HG02610 (cell line): ENCODE measurements at regions not wholly inside any gene's neighbourhood (a gene's known extent, or its start where the extent isn't known, plus 50 kb on each side); places are given as distances from the start of the nearest gene placed in this dataset.
A peak's percentile ranks its signal among the peaks of the same experiment; 100 is the strongest.
"Not testable (repeated sequence)": the region's sequence is repeated elsewhere in the genome, so short reads cannot be mapped to it uniquely, and the experiment has no call there.

ENCODE experiments used
- ATAC-seq: cut with Tn5 transposase; IDR thresholded peaks from one replicate; pipeline ENCODE4 v1.9.1; 2021; ENCODE audit warnings: mild to moderate bottlenecking, moderate library complexity; ENCODE audit not compliant: unreplicated experiment

DNA sequence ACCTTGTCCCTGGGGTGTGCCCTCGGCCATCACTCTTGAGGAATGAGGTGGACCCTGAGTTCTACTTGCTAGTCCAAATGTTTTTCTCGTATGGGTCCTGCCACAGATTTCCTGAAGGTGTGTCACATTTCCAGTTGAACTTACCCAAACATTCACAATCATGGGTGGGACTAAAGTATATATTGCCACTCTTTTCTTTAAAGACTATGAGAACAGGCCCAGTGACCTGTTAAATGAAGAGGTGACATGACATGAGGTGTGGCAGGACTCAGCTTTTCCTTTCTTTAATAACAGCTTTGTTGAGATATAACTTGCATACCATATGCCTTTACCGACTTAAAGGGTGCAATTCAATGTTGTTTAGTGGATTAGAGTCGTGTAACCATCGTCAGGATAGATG, 177.2 kb upstream of the EXOC2 start:
- ATAC-seq: no peak

DNA sequence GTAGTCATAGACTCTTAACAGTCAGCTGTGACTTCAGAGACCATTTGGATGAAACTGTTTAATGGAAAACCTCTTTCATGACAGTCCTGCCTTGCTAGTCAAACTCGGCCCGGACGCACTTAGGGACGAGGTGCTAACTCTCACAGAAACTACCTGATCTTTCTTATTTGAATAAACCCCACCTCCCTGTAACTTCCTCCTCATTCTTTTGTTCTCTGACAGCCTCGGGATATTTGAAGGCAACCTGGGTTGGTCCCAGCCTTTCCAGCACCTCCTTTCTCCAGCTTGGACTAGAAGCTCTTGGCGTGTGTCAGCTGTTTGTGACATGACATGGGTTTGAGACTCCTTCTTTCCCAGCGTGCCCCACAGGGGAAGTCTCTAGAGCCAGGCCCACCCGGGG, 175.3 kb upstream of the EXOC2 start:
- no peak for ATAC-seq

DNA sequence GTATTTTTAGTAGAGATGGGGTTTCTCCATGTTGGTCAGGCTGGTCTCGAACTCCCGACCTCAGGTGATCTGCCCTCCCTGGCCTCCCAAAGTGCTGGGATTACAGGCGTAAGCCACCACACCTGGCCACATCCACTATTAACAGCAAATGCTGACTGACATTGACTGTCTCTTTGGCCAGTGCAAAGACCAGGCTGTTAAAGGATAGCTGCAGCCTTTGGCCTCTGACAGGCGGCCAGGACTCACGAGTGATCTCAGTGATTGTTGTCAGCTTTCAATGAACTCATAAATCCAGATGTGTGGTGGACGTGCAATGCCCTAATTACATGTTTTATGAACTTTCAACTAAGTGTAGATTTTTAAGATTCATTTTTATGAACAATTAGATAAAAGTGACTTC, 174.4 kb upstream of the EXOC2 start:
- ATAC-seq: no peak

DNA sequence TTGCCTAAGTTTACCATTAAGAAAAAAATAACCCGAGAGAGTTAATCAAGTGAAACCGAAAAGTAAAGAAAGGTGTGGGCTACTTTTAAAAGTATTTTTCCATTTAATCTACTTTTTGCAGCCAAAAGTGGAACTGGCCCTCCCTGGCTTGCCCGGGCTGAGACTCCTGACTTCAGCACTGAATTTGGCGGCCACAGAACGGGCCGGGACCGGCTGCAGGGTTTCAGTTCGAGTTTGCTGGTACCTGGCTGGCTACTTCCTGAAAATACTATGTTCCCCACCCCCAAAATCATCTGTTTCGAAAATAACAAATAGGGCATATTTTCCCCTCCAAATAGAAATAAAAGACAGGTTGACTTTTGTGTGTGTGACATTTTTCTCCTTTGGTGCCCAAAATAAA, 173.4 kb upstream of the EXOC2 start:
- no peak for ATAC-seq

DNA sequence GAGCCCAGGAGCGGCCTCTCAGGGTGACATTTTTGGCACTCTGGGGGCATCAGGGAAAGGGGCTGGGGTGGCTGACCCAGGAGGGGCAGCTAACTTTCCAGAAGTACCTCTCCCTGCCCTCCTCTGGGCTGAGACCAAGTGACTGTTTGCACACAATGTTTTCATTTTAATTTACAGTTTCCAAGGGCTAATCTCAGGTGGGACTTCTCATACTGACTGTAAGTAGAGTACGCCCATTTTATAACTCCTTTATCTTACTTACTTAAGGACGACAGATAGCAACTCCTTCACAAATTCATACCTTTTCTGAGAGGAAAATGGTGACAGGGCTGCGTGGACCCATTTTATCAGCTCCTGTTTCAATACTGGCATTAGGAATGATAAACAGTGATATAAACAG, 172.9 kb upstream of the EXOC2 start:
- no peak for ATAC-seq

DNA sequence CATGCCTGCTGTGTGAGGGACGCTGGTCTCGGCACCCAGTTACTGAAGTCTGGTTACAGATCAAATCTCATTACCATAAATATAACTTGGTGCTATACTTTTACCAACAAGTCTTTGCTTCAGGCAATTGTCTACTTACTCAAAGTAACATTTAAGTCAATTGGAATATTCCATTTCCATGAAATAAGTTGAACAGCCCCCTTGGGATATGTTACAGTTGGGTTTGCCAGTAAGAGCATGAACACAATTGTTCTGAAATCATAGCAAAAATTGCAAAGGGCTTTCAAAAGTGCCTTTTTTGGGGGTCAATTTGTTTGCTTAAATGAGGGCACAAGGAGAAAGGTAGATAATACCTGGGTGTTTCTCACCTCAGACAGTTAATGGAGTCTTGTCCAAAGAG, 170.9 kb upstream of the EXOC2 start:
- no peak for ATAC-seq

DNA sequence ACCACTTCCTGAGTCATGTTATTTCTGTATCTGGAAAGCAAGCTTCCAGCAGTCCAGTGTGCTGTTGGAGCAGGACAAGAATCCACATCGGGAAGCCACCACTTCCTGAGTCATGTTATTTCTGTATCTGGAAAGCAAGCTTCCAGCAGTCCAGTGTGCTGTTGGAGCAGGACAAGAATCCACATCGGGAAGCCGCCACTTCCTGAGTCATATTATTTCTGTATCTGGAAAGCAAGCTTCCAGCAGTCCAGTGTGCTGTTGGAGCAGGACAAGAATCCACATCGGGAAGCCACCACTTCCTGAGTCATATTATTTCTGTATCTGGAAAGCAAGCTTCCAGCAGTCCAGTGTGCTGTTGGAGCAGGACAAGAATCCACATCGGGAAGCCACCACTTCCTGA, 170.2 kb upstream of the EXOC2 start:
- ATAC-seq: not testable (repeated sequence)

DNA sequence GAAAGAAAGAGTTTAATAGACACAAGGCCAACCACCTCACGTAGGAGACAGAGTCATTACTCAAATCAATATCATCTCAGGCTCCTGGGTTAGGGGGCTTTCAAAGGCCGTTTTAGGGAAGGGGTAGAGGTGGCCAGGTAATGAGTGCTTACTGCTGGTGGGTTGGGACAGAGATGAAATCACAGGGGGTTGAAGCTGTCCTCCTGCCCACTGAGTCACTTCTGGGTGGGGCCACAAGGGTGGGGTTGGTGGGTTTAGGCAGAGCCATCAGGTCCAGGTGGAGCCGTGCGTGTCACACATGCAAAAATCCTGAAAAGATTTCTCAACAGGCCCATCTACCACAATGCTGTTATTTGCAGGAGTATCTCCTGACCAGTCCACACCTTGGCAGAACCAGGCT, 167.0 kb upstream of the EXOC2 start:
- ATAC-seq: no peak

DNA sequence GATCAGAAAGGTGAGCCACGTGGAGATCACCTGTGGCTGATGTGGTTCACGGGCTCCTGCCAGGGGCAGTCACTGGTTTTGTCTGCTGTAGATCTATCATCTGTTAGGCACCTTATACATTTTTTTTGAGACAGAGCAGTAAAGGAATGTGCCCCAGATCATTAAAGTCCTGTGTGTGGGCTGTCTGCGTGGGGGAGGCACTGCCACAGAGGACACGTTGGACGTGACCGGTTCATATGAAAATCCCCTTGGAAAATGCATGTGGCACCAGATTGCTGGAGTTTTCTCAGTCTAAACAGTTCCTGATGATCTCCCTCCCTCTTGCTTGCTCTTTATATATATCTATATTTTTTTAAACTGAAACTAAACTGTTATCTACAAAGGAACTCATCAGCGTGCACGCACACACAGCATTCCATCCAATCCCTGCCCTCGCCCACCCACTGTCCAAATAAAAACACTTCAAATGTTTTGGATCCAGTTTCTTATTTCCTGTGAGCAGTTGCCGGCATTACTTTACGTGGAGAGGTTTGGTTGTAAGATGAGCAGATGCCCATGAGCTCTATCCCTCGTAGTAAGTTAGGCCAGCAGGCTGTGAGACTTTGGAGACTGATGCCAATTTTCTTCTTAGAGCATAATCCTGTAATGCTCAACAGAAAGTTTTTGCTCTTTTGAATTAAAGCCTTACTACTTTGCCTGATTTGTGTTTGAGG, 161.6 kb upstream of the EXOC2 start:
- ATAC-seq: no peak

DNA sequence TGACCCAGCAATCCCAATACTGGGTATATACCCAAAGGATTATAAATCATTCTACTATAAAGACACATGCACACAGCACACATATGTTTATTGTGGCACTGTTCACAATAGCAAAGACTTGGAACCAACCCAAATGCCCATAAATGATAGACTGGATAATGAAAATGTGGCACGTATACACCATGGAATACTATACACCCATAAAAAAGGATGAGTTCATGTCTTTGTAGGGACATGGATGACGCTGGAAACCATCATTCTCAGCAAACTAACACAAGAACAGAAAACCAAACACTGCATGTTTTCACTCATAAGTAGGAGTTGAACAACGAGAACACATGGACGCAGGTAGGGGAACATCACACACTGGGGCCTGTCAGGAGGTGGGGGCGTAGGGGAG, 159.3 kb upstream of the EXOC2 start:
- not testable (repeated sequence) for ATAC-seq

DNA sequence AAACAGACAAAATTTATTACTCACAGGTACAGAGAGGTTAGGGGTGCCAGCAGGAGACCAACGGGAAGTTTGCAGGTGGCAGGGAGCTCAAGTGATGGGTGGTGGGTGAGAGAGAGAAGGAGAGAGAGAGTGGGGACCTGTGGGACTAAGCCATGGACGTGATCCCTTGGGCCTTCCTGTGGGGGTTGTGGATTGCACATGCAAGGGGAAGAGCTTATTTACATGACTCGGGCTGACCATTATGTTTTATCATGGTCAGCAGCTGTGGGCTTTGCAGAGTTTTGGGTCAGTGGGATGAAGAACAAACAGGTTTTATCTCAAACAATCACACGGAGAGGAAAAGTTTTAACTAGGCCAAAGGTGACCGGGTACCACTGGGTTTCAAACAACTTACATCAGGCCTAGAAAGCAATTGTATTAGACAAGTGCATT, 156.2 kb upstream of the EXOC2 start:
- no peak for ATAC-seq

DNA sequence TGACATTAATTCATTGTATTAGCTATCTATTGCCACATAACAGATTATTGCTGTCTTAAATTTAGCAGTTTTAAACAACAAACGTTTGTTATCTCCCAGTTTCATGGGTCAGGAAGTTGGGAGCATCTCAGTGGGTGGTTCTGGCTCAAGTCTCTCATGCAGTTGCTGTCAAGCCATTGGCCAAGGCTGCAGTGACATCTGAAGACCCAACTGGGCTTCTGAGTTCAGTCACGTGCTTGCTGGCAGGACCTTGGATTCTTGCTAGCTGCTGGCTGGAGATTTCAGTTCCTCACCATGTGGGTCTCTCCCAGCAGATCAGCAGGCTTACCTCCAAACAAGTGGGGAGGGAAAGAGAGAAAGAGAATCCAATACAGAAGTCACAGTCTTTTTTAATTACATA, 152.6 kb upstream of the EXOC2 start:
- ATAC-seq: no peak

DNA sequence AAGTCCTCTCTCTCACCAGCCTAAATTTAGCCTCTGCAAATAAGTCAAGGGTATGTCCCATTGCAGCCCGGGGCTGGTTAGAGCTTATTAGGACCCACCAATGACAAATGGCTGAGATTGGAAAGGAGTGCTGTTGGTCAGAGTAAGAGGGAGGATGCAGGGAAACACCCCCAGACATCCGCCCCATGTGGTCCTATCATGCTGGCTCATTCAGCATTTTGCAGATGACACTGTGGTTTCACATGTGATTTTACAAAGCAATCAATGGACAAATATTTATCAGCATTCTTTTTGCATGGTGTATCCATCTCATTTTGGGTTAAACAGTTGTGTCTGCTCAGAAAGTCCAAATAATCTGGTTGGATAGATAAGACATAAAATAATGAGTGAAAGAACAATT, 152.2 kb upstream of the EXOC2 start:
- no peak for ATAC-seq

DNA sequence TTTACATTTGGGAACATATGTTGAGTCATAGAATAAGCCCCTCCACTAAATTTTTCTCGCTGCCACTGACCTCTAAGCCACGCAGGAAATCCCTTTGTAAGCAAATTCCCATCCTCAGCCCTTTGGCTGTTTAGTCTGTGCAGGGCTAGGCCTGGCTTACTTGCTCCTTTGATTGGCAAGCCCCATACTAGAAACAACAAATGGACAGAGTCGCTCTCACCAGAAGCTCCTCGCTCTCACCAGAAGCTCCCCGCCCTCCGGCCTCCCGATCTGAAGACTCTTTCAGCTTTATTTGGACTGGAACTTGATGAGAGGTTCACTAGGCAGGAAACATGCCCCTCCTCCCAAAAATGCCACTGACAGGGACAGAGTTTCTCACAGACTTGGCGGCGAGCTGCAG, 149.2 kb upstream of the EXOC2 start:
- no peak for ATAC-seq

DNA sequence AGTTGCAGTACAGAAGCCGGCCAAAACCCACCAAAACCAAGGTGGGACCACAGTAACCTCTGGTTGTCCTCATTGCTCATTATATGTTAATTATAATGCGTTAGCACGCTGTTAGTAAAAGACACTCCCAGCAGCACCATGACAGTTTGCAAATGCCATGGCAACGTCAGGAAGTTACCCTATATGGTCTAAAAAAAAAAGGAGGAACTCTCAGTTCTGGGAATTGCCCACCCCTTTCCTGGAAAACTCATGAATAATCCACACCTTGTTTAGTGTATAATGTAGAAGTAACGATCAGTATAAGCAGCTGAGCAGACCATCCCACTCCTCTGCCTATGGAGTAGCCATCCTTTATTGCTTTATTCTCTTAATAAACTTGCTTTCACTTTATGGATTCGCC, 148.6 kb upstream of the EXOC2 start:
- no peak for ATAC-seq

DNA sequence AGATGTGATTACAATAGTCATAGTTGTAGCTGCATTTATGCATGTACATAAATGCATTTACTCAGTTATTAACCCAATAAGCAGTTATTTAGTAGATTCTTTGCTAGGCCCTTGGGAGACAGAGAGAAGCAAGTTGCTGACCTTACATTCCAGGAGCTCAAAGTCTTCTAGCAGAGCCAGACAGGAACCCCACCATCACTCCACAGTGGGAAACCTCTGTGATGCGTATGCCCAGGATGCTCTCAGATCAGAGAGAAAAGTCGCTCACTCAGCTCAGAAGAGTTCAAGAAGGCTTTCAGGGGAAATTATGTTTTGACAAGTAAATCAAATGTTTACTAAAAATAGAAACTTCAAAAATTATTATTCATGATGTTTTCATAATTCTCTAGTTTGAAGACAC, 146.3 kb upstream of the EXOC2 start:
- no peak for ATAC-seq

DNA sequence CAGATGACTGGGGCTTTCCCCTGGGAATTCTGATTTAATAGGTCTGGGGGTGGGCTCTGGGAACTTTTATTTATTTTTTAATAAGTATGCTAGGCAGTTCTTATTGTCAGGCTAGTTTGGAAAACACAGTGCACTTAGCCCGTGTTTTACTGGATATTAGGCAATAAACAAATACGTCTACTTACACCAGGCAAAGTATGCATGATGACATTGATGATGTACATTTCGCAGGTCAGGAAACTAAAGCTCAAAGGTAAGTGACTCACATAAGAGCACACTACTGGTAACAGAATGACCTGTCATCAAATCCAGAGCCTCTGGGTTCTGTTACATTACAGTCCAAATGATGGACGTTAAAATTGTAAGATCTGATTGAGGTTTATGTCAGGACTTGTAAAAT, 144.4 kb upstream of the EXOC2 start:
- ATAC-seq: no peak

DNA sequence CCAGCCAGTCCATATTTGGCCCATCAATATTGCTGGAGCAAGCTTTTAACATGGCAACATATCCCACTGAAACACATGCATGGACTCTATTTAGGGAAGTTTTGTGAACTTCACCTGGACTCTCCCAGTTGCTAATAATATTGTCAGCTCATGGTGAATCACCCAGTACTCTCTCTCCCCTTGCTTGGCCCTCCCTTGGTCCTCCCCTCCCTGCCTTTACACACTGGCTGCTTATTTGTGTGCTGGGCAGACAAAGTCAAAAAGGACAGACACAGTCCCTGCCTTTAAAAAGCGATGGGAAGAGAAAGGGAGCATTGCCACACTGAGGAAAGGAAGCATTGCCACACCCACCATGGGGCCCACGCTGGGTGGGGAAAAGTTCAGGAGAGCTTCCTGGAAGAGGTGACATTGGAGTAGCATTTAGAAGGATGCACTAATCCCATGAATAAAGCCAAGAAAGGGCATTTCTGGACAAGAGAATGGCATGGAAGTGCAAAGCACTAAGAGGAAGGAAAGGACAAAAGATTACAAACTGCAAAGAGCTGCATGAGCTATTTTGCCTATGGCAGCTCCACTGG, 143.4 kb upstream of the EXOC2 start:
- ATAC-seq: no peak

DNA sequence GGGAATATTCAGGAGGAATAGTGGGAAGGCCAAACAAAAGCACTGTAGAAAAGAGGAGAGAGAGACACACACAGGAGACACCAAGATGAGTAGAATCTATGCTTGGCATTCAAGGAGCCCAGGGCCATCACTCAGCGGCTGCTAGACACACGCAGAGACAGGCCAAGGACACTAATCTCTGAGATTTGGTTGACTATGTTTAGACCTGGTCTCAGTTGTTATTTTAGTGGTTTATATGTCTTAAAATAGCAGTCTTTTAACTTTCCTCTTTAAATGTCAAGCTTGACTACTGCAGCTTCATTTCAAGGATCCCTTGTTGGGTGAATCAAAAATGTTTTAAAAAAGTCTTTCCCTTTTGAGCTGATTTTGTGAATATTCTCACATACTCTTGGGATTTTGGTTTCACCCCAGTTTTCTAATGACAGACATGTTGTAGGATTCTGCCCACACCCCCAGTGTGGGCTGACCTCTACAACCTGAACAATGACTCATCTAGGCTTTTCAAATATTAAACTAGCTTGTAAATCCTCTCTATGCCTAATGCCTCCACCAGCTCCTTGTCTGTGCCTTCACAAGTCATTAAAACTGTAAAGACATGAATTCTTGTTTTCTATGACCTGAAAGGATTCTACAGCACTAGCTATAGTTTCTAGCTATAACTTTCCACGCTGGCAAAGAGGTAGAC, 142.7 kb upstream of the EXOC2 start:
- peak; percentile 61 for ATAC-seq

DNA sequence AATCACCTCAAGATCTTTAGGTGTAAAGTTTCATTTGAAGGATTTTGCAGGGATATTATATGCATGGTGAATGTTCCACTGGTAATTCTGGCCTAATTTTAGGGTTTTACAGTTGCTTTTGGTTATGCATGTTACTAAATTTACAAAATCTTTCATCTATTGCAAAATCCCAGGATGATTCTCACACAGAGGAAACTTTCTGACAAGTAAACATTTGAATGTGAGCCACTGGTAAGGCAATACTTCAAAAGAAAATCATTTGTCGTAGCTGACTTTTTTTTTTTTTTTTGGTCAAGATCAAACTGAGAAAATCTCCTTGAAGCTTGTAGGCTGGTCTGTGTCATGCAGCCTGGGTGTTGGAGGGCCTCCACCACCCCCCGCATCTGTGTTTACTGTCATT, 141.9 kb upstream of the EXOC2 start:
- no peak for ATAC-seq

DNA sequence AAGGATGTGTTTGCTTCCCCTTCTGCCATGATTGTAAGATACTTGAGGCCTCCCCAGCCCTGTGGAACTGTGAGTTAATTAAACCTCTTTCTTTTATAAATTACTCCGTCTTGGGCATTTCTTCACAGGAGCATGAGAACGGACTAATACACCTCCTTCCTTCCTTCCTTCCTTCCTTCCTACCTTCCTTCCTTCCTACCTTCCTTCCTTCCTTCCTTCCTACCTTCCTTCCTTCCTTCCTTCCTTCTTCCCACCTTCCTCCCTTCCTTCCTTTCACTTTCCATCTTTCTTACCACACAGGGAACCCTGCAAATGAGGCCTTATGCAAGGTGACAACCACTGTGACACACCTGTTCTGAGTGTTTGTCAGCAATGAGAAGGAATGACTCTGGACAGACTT, 141.3 kb upstream of the EXOC2 start:
- ATAC-seq: no peak

DNA sequence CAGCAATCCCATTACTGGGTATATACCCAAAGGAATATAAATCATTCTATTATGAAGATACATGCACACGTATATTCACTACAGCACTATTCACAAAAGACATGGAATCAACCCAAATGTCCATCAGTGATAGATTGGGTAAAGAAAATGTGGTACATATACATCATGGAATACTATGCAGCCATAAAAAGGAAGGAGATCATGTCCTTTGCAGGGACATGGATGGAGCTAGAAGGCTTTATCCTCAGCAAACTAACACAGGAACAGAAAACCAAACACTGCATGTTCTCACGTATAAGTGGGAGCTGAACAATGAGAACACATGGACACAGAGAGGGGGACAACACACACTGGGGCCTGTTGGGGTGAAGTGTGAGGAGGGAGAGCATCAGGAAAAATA, 139.9 kb upstream of the EXOC2 start:
- ATAC-seq: not testable (repeated sequence)
